ENCODE measurements at regions not wholly inside any gene's neighbourhood (a gene's known extent, or its start where the extent isn't known, plus 50 kb on each side); places are given as distances from the start of the nearest gene placed in this dataset.
"Not testable (repeated sequence)": the region's sequence is repeated elsewhere in the genome, so short reads cannot be mapped to it uniquely, and the experiment has no call there.

DNA sequence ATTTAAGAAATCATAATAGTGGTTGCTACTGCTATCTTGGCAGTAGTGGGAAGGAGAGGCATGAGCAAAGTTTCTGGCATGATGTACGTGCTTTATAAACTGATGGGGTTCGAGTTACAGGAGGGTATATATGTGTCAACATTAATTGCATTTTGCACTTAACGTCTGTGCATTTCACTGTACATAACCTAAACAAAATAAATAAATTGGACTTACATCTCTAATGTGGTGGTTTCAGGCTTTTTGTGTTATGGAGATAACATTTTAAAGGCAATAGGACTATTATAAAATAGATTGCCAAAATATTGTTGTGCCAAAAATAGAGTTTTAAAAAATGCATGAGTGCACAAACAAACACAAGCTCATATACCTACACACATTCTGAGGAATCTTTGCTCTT, 1001.1 kb upstream of the GJE1 start:
- no peak for DNase-seq

- DNase-seq: no peak
Measured at GRCh38 chr6:141123497-141123896, 1009.2 kb upstream of the GJE1 start.

- DNase-seq: no peak
Measured at GRCh38 chr6:141123049-141123448, 1009.7 kb upstream of the GJE1 start.

GRCh38 chr6:141118991-141119390, 1013.7 kb upstream of the GJE1 start:
- no peak for DNase-seq

DNA sequence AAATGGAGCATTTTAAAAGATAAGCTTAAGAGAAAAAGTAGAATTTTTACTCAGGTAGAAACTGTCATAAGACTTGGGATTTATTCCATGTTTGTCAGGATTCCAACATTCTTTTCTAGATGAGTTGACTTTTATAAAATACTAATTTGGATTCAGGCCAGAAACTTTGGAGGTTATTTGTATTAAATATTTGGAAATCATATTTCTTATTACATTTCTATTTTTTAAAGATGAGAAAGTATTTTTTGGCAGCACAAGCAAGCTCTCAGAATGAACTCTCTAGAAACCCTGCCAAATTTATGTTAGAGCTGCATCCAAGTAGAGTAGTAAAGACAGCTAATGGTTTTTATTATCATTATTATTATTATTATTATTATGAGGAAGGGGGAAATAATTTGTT, 1014.9 kb upstream of the GJE1 start:
- no peak for DNase-seq

- DNase-seq: no peak
Measured at GRCh38 chr6:141110481-141110880, 1022.2 kb upstream of the GJE1 start.

- DNase-seq: no peak
Measured at GRCh38 chr6:141107591-141108160, 1025.0 kb upstream of the GJE1 start.

DNA sequence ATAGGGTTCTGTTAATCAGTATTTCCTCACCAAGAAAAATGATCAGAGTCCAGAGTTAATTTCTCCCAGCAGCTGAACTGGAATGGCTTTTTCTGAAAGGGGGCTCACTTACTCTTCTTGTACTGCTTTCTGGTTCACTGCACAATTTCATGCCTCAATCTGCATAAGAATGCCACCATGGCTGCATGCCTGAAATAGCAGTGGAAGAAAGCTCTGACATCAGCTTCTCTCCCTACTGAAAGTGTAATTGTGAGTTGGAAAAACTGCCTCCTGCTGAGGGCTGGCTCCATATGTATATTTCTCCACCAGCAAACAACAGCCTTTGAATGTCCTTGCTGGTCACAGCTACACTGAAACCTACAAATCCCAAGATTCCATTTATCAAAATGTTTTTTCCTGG, 1027.2 kb upstream of the GJE1 start:
- no peak for DNase-seq

GRCh38 chr6:141103246-141103645, 1029.5 kb upstream of the GJE1 start:
- no peak for DNase-seq

- no peak for DNase-seq
Measured at GRCh38 chr6:141097471-141097870, 1035.3 kb upstream of the GJE1 start.

GRCh38 chr6:141095308-141095707, 1037.4 kb upstream of the GJE1 start:
- DNase-seq: no peak

GRCh38 chr6:141088171-141088570, 1044.6 kb upstream of the GJE1 start:
- no peak for DNase-seq

GRCh38 chr6:141077355-141078333, 1055.1 kb upstream of the GJE1 start:
- DNase-seq: no peak

- DNase-seq: no peak
Measured at GRCh38 chr6:141057761-141058160, 1075.0 kb upstream of the GJE1 start.

- DNase-seq: no peak
Measured at GRCh38 chr6:141056945-141057625, 1075.6 kb upstream of the GJE1 start.

DNA sequence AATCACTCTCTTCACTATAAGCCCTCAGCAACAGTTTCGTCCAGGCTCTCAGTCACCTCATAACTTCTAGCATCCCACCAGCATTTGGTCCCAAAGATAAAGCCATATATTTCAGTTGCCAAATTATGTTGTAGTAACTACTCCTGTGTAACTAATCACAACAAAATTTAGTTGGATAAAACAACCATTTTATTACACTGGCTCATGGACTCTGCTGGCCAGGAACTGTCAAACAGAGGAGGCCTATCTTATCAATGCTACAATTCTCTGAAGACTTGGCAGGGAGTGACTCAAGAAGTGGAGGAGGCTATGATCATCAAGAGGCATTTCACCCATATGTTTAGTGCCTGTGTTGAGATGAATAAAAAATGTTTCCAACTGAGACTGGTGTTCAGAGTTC, 1082.3 kb upstream of the GJE1 start:
- no peak for DNase-seq

DNA sequence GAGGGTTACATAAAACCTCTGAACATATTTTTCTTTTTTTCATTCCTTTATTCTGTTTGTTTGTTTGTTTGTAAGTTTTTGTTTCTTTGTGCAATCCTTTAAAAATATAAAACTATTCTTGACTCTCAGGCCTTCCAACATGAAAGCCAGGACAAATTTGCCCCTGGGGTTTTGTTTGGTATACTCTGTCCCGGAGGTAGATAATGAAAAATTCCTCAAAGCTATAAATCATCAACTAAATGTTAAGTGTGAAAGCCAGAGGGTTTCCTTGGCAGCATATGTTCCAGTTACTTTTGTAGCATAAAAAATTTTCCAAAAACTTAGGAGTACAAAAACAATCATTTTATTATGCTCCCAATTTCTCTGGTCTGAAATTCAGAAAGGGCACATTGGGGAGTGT, 1084.3 kb upstream of the GJE1 start:
- no peak for DNase-seq

DNA sequence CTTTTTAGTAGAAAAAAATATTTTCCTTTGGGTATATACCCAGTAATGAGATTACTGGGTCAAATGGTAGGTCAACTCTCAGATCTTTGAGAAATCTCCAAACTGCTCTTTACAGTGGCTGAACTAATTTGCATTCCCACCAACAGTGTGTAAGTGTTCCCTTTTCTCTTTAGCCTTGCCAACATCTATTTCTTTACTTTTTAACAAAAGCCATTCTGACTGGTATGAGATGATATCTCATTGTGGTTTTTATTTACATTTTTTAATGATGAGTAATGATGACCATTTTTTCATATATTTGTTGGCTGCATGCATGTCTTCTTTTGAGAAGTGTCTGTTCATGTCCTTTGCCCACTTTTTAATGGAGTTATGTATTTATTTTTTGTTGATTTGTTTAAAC, 1086.2 kb upstream of the GJE1 start:
- not testable (repeated sequence) for DNase-seq

DNA sequence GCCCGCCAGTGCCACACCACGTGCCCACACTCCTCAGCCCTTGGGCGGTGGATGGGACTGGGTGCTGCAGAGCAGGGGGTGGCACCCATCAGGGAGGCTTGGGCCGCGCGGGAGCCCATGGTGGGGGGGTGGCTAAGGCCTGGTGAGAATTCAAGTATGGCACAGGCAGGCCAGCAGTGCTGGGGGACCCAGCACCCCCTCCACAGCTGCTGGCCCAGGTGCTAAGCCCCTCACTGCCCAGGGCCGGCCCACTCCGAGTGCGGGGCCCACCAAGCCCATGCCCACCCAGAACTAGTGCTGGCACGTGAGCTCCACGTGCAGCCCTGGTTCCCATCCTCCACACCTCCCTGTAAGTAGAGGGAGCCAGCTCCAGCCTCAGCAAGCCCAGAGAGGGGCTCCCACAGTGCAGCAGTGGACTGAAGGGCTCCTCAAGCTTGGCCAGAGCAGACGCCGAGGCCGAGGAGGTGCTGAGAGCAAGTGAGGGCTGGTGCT, 1091.1 kb upstream of the GJE1 start:
- no peak for DNase-seq

DNA sequence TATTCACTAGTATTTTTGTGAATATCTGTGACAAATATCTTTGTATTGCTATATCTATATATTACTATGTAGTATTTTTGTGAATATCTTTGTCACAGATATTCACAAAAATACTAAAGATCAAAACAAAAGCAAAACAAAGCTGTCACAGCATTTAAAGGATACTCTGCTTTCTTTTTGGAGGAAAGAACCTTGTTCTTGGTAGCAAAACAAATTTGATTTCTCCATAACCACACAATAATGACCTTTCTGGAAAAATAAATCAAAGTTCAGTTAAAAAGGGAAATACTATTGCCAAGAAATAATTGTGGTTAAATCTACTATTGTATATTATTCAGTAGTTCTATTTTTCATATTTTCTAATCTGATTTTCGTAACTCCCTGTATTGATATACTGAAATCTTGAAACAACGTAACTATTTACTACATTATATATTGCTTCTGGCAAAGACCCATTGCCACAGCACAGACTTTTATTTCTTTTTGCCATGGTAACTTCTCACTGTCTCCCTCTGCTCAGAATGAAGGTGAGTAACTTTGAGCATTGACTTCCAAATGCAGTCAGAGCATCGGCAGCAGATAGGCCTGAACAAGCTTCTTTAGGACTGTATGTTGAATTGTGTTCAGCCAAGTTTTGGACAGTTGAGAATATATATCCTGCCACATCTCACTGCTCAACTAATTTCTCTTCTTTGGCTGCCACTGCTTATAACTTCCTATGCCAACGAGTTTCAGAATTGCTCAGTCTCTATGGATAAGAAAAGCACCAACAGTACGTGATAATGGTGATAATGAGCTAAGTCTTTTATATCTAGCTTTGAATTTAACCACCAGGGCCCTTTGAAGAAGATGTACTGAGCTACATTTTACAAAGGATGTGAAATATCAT, 1097.2 kb upstream of the GJE1 start:
- no peak for DNase-seq

DNA sequence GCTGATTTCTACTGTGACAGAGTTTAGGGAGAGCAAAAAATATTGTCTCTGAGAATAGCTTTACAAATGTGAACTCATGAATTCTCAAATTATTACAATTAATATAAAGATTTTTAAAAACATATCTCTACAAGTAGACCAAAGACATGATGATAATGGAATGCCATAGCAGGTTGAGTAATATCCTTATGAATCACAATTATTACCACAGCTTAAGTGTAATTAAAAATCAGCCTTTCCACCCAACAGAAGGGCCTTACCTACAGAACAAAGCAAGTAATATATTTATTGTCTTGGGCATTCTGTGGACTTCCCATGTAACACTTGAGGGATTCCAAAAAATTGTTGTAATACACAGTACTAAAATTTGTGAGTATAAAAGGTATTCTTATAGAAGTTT, 1099.6 kb upstream of the GJE1 start:
- no peak for DNase-seq

- DNase-seq: no peak
Measured at GRCh38 chr6:141029908-141030307, 1102.8 kb upstream of the GJE1 start.
